ENCODE measurements at regions not wholly inside any gene's neighbourhood (a gene's known extent, or its start where the extent isn't known, plus 50 kb on each side); places are given as distances from the start of the nearest gene placed in this dataset.

DNA sequence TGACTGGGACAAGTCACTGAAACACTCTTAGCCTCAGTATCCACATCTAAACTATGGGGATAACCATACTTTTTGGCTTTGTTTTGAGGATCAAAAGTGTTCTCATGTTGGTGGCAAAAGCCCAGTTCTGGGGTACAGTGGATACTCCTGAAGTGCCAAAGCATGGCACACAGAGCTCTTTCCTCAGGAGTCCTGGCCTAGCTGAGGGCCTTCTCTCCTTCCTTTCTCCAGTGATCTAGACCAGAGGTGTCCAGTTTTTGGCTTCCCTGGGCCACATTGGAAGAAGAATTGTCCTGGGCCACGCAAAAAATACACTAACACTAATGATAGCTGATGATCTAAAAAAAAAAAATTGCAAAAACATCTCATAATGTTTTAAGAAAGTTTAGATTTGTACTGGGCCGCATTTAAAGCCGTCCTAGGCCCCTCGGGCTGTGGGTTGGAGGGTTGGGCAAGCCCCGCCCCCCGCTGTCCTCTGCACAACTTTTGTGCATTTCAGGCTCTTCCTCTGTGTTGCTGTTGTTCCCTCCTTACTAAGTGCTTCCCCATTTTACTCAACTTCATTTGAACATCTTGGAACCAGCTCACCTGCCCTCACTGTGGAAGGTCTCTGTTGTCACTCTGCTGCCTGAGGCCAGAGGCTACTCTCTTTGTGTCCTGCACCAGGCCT is 337.0 kb downstream of the CYRIA start:
- DNase-seq = no peak

DNA sequence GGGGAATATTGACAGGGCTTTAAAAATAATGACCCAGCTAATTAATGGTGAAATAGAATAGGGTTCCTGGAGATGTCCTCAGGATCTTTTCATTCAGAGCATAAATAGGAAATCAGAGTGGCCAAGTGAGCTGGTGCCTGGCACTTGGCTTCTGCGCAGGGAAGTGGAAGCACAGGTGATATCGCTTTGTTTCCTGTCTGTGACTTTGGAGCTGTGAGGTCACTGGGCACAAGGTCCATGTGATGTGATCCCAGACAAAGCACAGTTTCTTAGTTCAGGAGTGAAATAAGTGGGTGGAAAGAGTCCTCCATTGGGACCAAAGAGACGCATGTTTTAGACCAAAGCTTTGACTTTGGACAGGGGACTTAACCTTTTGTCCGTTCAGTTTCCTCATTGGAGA is 338.3 kb downstream of the CYRIA start:
- DNase-seq = no peak

DNA sequence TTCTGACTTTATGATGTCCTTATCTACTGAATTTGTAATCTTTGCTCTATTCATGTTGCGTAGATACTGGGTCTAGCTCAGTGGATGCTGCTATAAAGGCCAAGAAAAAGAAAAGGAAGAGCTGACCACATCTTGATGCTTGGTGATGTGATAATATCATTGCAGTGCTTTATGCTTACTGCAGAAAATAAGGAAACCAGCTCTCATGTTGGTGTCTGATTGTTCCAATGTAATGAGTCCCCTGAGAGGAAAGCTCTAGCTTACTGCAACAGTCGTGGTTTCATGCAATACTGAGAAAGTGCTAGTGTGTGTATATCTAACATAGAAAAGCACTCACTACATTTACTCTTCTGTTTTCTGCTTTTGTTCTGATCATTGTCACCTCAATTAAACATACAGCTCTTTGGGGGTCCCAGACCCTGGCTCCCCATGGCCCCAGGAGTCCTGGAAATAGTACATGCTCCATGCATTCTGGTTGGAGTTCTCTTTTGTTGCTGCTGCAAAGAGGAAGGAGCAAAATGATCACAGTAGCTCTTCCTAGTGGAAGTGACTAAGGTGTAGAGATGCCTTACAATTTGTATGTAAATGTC is 338.8 kb downstream of the CYRIA start:
- no peak for DNase-seq

DNA sequence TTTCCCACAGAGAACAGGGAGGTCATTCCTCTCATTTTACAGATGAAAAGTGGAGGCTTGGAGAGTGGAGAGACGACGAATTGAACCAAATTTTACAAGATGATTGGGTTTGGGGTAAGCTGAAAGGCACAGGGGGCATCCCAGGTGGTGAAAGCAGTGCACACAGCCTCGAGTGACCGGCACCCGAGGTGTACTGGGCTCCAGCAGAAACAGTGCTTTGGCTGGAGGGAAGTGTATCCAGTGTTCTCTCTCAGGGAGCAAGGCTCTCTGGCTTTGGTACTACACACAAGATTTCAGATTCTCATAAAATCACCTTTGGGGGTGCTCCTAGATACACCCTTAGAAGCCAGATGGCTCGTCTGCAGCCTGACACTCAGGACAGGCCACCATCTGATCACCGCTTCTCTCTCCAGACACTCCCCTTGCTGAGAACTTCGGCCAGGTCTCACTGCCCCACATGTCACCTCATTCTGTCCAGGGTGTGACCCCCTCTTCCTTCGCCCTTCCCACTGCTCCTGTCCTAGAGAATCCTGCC is 339.6 kb downstream of the CYRIA start:
- DNase-seq = no peak

DNA sequence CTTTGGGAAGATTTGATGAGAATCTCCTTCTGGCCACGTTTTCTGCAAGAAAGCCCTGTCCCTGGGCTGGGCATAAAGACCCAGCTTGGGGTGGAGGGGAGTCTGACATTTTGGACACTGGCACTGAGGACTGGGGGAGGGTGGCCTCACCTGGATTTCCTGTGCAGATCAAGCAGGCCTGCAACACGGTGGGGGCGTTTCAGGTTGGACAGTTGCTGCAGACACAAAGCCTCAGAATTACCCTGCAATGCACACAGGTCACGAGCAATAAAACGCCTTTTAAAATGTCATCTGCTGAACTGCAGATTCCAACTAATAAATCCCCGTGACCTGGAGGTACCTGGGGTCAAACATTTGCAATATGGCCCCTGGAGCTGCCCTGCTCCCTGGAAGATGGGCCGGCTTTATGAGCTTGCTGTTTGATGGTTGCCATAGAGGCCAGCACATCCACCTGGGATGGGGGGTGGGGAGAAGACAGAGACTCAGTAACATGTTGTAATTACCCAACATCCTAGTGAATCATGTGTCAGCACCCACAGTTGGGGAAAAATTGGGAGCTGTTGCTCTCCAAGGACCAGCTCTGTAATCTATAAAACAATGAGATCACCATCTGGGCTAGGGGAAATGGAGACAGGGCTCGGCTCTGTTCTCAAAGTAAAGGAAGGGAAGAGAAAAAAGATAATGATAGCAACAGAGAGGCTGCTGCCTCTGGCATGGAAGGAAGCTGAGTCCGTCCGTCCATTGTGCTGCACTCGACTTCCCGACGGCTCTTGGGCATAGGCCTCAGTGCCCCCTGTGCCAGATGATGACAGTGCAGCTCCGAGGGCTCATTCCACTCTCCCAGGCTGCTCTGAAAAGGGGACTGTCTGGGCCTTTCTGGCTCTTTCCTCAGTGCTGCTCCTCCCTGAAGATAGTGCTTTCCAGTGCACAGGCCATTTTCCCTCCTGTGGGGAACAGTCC is 340.3 kb downstream of the CYRIA start:
- DNase-seq = no peak

DNA sequence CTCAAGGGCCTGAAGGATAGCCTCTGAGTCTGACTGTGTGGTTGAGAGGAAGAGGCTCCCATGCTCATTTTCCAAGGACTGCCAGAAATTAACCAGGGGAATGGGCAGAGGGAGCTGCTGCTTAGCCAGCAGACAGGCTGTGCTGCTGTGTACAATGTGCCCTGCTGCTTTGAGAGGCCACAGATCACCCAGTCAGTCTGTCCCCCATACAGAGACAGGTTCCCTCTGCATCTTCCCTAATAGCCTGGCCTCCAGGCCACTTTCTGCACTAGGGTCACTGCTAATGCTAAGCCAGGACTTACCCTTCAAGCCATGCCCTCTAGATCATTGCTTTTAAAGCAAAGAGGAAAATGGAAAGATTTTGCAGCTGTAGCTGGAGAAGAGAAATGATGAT is 341.1 kb downstream of the CYRIA start:
- DNase-seq = no peak

DNA sequence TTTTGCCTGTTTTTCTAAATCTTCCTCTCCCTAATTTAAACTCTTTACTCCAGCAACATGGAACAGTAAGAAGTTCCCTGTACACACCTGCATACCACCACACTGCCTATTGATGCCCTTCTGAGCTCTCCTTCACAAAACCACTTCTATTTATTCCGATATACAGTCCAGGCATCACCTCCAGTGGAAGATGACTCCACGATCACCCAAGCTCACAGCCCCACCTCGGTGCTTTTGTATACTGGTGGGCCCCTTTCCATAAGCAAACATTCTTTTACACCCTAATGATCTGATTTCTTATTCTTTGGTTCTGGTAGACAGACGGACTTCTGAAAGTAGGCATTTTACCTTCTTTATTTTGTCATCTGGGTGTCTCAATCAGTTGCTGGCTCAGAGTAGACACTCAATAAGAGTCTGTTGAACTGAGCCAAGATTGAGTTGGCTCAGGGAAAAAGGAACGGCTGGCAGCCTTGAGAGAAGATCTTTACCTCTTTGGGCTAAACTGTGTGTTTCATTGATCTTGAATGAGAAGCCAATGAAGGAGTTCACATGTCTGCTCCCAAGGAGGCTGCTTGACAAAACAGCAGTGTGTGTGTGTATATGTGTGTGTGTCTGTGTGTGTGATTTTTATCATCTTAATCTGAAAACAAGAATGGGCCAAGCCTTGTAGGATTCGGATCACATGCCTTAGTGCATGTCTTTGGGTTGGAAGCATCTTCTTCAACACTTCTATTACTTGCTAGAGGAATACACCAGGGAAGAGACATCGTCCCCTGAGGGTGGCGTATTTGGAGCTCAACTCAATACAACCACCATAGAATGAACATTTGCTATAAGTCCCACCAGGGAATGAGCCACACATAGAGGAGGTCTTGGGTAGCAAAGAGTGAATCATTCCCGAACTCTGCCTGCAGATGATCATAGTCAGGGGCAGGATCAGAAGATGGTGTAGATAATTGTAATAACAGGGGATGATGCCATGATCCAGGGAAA is 341.8 kb downstream of the CYRIA start:
- no peak for DNase-seq

DNA sequence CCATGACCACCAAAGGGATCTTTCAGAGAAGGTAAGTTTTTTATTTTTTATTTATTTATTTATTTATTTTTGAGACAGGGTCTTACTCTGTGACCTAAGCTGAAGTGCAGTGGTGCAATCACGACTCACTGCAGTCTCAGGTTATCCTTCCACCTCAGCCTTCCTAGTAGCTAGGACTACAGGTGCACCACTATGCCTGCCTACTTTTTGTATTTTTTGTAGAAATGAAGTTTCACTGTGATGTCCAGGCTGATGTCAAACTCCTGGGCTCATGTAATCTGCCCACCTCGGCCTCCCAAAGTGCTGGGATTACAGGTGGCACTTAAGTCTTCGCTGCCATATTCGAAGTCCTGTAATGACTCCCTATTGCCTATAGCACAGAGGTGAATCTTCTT is 342.5 kb downstream of the CYRIA start:
- no peak for DNase-seq

DNA sequence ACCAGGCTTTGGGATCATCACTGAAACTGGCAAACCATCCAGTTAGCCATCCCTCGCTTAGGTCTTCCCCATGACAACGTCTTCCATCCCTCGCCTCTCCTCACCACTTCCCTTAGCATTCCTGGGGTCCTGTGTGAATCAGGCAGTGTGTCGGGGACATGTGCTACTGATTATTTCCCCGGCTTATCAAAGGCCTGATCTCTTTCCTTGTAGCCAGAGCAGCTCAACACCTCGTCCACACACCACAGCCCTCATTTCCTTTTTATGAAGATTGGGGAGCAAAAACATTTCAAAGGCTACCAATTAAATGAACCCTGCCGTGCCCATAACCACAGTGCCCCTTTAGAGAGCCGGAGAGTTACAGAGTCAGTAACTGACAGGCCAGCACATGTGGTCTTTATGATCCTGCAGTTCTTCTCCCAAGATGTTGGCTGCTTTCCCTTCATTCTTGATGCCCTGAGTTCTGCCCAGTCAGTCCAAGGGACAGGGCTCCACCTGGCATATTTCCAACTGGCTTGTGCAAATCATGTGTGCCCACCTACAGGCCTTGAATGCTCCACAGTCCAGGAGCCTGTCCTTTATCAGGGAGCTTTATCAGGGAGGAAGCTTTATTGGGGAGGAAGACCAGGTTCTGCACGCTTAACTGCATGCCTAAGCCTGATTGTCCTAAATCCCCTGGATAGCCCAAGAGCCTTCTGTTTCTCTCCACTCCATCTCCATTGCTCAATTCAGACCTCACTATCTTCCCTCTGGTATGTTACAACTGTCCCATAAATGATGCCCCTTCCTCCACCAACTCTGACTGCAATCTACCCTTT is 343.1 kb downstream of the CYRIA start:
- no peak for DNase-seq

DNA sequence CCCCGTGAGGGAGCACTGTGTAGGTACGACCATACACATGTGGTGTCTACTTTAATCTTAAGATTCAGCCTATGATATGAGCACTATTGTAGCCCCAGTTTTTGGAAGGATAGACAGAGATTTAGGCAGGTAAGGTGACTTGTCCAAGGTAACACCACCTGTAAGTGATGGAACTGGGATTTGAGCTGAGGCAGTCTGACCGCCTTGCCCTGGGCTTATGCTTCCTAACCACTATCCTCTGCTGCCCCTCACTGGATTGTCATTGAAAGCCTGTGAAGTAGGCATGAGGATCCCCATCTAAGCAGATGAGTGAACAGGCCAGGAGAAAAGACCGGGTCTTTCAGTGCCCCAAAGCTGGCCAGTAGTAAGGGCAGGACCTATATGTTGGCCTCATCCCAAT is 343.8 kb downstream of the CYRIA start:
- no peak for DNase-seq

DNA sequence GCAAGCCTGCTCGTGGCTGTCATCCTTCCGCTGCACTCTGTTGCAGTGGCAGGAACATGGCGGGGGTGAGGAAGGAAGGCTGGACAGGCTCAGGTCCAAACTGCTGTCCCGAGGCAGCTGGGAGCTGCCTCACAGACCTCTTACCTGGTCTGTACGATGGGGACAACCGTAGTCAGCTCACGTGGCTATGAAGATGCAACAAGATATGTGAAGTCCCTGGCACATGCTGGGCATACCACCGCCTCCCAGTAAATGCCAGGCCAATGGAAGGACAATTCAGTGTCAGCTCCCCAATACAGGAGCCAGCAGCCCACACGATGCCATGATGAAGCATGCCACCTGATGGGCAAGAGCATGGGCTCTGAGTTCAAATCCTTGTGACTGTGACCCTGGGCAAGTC is 344.4 kb downstream of the CYRIA start:
- DNase-seq = no peak

DNA sequence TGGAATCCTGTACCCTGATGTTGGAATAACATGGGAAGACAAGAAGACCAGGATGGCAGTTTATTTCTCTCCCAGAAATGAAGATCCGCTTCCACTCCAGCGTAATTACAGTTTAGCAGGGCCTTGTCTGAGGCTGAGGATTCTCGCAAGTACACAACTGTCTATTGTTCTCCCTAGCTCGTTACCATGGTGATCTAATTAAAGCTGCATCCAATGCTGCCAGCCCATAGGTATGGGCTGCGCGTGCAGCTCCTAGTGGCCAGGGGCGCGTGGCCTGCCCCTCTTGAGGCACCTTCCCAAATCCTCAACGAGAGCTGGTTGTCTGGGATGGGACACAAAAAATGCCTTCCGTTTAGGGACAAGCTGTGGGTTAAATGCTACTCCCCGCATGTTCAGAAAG is 344.9 kb downstream of the CYRIA start:
- no peak for DNase-seq

DNA sequence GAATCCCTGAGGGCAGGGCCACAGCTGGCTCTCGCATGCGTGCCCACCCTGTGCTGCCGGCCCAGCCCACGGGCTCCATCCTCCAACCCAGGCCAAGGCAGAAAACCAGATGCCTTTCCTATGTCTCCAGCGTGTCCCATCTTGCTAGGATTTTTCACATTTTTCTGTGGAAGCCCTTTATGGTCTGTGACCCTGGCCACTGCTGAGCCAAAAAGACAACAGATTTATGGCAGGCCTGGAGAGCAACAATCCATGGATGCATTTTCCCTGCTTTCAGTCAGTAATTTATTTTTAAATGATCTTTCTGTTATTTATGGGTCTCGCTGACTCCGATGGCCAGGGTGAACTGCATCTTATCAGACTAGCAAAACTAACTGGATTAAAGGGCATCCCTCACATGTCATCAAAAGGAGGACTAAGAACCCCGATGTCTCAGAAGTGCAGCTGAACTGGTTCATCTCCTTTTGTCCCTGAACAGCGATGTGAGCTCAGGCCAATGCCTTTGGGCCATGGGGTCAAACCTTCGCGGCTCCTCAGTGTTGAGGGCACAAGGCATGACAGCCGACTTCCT is 346.0 kb downstream of the CYRIA start:
- no peak for DNase-seq

DNA sequence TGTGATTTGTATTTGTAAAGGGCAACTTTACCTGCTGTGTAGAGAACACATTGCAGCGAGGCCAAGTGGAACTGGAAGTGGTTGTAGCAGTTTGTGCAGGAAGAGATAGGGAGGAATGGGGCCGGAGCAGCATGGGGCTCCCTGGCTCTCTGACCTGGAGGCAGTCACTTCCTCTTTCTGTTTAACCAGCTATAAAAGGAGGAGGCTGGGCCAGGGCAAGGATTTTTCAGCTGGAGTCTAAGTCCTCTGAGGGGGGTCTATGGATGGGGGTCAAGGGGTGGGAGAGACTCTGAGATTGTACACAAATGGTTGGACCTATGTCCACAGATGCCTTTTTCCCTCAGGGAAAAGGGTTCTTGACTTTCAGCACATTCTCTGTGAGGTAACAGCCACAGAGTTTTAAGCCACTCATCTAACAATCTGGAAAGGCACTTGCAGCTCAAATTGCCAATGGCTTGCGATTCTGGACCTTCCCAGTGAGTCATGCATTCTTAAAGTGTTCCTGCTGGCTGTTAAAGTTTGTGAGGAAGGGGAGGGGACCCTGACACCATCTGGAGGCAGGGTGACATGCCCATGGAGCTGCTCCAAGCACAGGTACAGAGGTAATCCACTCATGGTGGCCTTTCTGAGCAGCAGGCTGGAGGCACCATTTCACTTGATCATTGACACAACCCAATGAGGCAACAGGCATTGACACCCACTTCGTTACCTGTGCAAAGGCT is 347.0 kb downstream of the CYRIA start:
- DNase-seq = no peak

DNA sequence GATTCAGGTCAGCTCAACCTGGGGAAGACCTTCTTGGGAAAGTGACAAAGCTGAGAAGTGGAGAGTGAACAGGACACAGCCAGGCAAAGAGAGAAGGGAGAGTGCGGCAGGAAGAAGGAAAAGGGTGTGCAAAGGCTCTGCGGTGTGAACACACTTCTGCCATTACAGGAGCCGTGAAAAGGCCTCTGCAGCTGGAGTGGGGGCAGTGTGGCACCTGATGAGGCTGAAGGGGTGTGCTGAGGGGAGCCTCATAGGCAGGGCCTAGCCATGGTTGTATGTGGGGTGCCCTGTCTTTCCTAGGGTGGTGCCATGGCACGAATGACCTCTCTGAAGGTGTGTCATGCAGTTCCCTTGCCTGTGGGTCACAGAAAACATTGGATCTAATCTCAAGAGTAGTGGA is 347.6 kb downstream of the CYRIA start:
- no peak for DNase-seq

DNA sequence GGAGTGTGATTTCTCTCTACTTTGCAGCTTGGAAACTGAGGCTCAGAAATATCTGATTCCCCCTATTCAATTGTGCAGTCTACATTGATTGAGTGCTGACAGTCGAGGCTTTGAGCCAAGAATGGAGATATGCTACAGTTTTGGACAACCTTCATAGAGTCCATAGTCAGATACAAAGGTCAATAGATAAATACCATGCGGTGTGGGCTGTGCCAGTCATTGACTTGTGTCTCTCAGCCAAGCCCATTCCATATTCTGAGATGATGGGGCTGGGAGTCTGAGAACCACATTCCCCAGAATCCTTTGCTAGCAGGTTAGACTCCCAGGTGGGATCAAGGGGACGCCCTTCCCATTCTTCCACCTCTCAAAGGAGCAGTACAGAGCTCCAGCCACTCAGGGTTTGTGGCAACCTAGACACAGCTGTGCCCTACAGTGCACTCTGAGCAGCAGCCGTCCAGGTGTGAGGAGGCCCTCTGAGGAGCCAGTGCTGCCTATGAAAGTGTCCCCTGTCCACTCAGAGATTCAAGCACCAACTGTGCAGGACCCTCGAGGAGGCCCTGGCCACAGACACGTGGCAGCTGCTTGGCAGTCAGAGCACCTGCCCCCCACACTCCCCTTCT is 348.3 kb downstream of the CYRIA start:
- no peak for DNase-seq

DNA sequence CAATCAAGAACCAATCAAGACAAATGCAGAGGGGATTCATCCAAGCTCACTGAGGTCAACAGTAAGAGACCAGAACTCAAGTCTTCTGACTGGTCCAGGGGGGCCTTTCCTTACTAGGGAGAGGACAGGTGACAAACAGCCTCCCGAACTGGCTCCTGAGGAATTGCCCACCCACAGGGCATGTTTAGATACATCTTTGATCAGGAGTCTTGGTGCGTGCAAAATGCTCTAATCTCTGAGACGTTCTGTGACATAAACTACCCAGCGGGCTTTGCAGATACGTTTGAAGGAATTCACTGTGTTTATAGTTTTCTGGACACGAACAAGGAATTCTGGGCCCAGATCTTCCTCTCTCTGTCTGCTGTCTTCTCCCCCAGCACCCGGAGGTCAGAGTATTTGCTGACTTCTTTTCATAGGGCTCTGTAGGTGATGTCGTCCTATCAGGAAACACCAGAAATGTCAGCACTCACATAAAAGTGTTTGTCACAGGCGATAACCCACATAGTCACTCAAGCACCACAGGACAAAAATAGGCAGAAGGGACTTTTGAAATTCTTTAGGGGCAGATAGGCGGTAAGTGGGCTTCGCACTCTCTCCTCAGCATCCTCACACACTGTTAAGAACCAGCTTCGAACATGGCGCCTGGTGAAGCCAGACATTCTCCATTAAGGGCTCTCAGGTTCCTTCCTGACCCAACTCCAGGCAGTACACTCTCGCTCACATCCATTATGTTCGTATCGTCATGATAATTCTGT is 349.0 kb downstream of the CYRIA start:
- no peak for DNase-seq

DNA sequence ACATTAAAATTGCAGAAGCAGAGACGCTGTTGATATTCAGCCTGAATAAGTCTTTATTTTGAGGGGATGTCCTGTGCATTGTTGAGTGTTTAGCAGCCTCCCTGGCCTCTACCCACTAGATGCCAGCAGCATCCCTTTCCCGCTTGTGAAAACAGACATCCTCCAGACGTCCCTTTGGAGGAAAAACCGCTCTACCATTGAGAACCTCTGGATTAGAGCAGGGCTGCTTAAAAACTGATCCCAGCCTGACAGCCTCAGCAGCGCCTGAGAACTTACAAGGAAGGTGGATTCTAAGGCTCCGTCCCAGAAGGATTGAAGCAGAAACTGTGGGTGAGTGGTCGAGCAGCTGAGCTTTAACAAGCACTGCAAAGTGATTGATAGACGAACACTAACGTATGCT is 349.7 kb downstream of the CYRIA start:
- no peak for DNase-seq

DNA sequence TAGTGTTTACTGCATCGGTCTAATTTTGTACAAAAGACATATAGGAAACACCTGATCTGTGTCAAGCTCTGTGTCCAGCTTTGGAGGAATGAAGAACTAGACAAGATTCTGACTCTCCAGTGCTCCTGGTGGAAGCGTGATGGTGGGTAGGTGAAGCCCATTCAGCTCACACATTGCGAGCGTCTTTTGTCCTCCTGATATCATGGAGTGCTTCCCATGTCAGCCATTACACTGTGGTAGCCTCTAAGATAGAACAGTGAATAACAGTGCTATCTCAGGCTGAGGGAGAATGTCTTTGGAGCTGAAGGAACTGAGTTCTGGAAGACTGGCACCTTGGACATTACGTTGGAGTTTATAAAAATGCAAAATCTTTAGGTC is 350.2 kb downstream of the CYRIA start:
- DNase-seq = no peak

Measured in CD4-positive, alpha-beta T cell treated with Interferon gamma for 1 hour (primary cell).